Neural cell (in vitro differentiated cells): ENCODE measurements at regions not wholly inside any gene's neighbourhood (a gene's known extent, or its start where the extent isn't known, plus 50 kb on each side); places are given as distances from the start of the nearest gene placed in this dataset.
A peak's percentile ranks its signal among the peaks of the same experiment; 100 is the strongest.

Experiments used
- H2AFZ ChIP-seq: fragments of 200-600, 300-800 bp; sonication (generic), shearing (Covaris generic); 2 replicates; pipeline ENCODE4 v1.6.0; 2014; ENCODE audit warnings: low read depth, mild to moderate bottlenecking, antibody characterized with exemption, low read length, moderate library complexity
- H3F3A ChIP-seq: fragments of 200-600 bp; shearing (Covaris generic); 2 replicates; pipeline ENCODE4 v1.6.1; 2016; ENCODE audit warnings: mild to moderate bottlenecking, moderate library complexity, mixed read lengths, antibody characterized with exemption, low read length; ENCODE audit not compliant: insufficient read depth, poor library complexity, severe bottlenecking
- H3K27ac ChIP-seq: fragments of 200-600, 300-800 bp; sonication (generic), shearing (Covaris generic); 2 replicates; pipeline ENCODE4 v1.5.1; 2014; ENCODE audit warnings: mild to moderate bottlenecking, low read length, moderate library complexity
- H3K27me3 ChIP-seq: fragments of 300-800, 200-600 bp; sonication (generic), shearing (Covaris generic); 2 replicates; pipeline ENCODE4 v1.6.0; 2014; ENCODE audit warnings: mild to moderate bottlenecking, low read depth, low read length, moderate library complexity; ENCODE audit not compliant: insufficient read depth
- H3K36me3 ChIP-seq: fragments of 300-800, 200-600 bp; sonication (generic), shearing (Covaris generic); 2 replicates; pipeline ENCODE4 v1.5.1; 2014; ENCODE audit warnings: mild to moderate bottlenecking, antibody characterized with exemption, low read length, moderate library complexity; ENCODE audit not compliant: insufficient read depth
- H3K4me2 ChIP-seq: fragments of 300-800, 200-600 bp; sonication (generic), shearing (Covaris generic); 2 replicates; pipeline ENCODE4 v1.6.0; 2014; ENCODE audit warnings: mild to moderate bottlenecking, low read length
- H3K4me3 ChIP-seq: fragments of 300-800, 200-600 bp; sonication (generic), shearing (Covaris generic); 2 replicates; pipeline ENCODE4 v1.5.1; 2014; ENCODE audit warnings: mild to moderate bottlenecking, low read length, moderate library complexity
- H3K79me2 ChIP-seq: fragments of 200-600 bp; shearing (Covaris generic); replicated peaks from 2 replicates; pipeline ENCODE4 v1.6.0; 2014; ENCODE audit warnings: mild to moderate bottlenecking, low read length, moderate library complexity; ENCODE audit not compliant: insufficient read depth
- H3K9ac ChIP-seq: fragments of 300-800, 200-600 bp; sonication (generic), shearing (Covaris generic); 2 replicates; pipeline ENCODE4 v1.6.1; 2016; ENCODE audit warnings: mild to moderate bottlenecking, low read length, mixed read lengths
- H3K9me2 ChIP-seq: fragments of 200-600 bp; shearing (Covaris generic); 2 replicates; pipeline ENCODE4 v1.6.1; 2016; ENCODE audit warnings: mild to moderate bottlenecking, low read length, mixed read lengths; ENCODE audit not compliant: insufficient read depth
- H3K9me3 ChIP-seq: fragments of 200-600, 300-800 bp; sonication (generic), shearing (Covaris generic); 2 replicates; pipeline ENCODE4 v1.6.1; 2016; ENCODE audit warnings: mild to moderate bottlenecking, mixed run types, low read length, moderate library complexity, mixed read lengths
- H4K20me1 ChIP-seq: fragments of 200-600 bp; shearing (Covaris generic); 2 replicates; pipeline ENCODE4 v1.6.1; 2016; ENCODE audit warnings: mild to moderate bottlenecking, mixed run types; ENCODE audit not compliant: insufficient read depth
- CTCF ChIP-seq: fragments of 450-650 bp; IDR thresholded peaks from 2 replicates; pipeline ENCODE4 v1.5.1; 2014; ENCODE audit warnings: antibody characterized with exemption, mild to moderate bottlenecking, moderate library complexity; ENCODE audit not compliant: poor library complexity, severe bottlenecking
- EP300 ChIP-seq: fragments of 450-650 bp; conservative IDR thresholded peaks from 2 replicates; pipeline ENCODE4 v1.6.1; 2014; ENCODE audit warnings: antibody characterized with exemption, mild to moderate bottlenecking, moderate library complexity; ENCODE audit not compliant: poor library complexity, severe bottlenecking
- EZH2 ChIP-seq: fragments of 200-600, 300-800 bp; shearing (Covaris generic), sonication (generic); IDR thresholded peaks from 2 replicates; pipeline ENCODE4 v1.6.1; 2014; ENCODE audit warnings: antibody characterized with exemption, low read length, borderline replicate concordance, mild to moderate bottlenecking; ENCODE audit not compliant: insufficient read depth, poor library complexity, severe bottlenecking
- MXI1 ChIP-seq: fragments of 450-650 bp; conservative IDR thresholded peaks from 2 replicates; pipeline ENCODE4 v1.6.1; 2014; ENCODE audit warnings: antibody characterized with exemption, mild to moderate bottlenecking; ENCODE audit not compliant: poor library complexity, severe bottlenecking
- POLR2AphosphoS5 ChIP-seq: IDR thresholded peaks from 2 replicates; pipeline ENCODE4 v1.6.1; 2012
- RAD21 ChIP-seq: fragments of 450-650 bp; conservative IDR thresholded peaks from 2 replicates; pipeline ENCODE4 v1.6.1; 2014; ENCODE audit warnings: antibody characterized with exemption, mild to moderate bottlenecking, moderate library complexity
- SMC3 ChIP-seq: fragments of 450-650 bp; conservative IDR thresholded peaks from 2 replicates; pipeline ENCODE4 v1.6.1; 2014; ENCODE audit warnings: antibody characterized with exemption, mild to moderate bottlenecking, moderate library complexity; ENCODE audit not compliant: poor library complexity
- TAF1 ChIP-seq: IDR thresholded peaks from 2 replicates; pipeline ENCODE4 v1.6.1; 2012; ENCODE audit warnings: low read depth
- TF ChIP-seq, protein P1 (sequence below): IDR thresholded peaks from 2 replicates; pipeline ENCODE4 v1.6.1; 2012; ENCODE audit warnings: borderline replicate concordance

GRCh38 chr17:5794881-5795506 is 210.7 kb upstream of the NLRP1 start:
- no peak overlapping the region for H3K9ac ChIP-seq
- no peak overlapping the region for H2AFZ ChIP-seq
- no peaks in the 10 kb centered on the region for H3K27me3 ChIP-seq
- H4K20me1 ChIP-seq = no peaks in the 10 kb centered on the region
- H3K4me2 ChIP-seq = no peak overlapping the region
- H3K27ac ChIP-seq = no peak overlapping the region
- no peaks in the 10 kb centered on the region for H3K9me3 ChIP-seq
- no peaks in the 10 kb centered on the region for H3K79me2 ChIP-seq
- no peaks in the 10 kb centered on the region for H3K36me3 ChIP-seq
- H3F3A ChIP-seq = no peaks in the 10 kb centered on the region
- no peak for TF ChIP-seq TAF1
- no peak for TF ChIP-seq SMC3
- TF ChIP-seq POLR2AphosphoS5 = no peak
- no peak for TF ChIP-seq RAD21
- TF ChIP-seq, protein P1, sequence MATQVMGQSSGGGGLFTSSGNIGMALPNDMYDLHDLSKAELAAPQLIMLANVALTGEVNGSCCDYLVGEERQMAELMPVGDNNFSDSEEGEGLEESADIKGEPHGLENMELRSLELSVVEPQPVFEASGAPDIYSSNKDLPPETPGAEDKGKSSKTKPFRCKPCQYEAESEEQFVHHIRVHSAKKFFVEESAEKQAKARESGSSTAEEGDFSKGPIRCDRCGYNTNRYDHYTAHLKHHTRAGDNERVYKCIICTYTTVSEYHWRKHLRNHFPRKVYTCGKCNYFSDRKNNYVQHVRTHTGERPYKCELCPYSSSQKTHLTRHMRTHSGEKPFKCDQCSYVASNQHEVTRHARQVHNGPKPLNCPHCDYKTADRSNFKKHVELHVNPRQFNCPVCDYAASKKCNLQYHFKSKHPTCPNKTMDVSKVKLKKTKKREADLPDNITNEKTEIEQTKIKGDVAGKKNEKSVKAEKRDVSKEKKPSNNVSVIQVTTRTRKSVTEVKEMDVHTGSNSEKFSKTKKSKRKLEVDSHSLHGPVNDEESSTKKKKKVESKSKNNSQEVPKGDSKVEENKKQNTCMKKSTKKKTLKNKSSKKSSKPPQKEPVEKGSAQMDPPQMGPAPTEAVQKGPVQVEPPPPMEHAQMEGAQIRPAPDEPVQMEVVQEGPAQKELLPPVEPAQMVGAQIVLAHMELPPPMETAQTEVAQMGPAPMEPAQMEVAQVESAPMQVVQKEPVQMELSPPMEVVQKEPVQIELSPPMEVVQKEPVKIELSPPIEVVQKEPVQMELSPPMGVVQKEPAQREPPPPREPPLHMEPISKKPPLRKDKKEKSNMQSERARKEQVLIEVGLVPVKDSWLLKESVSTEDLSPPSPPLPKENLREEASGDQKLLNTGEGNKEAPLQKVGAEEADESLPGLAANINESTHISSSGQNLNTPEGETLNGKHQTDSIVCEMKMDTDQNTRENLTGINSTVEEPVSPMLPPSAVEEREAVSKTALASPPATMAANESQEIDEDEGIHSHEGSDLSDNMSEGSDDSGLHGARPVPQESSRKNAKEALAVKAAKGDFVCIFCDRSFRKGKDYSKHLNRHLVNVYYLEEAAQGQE = no peak
- TF ChIP-seq EP300 = no peak
- TF ChIP-seq CTCF = no peak
- TF ChIP-seq EZH2 = no peak
- TF ChIP-seq MXI1 = no peak
- H3K4me3 ChIP-seq = no peak overlapping the region
- no peaks in the 10 kb centered on the region for H3K9me2 ChIP-seq

- no peaks in the 10 kb centered on the region for H3F3A ChIP-seq
- no peaks in the 10 kb centered on the region for H3K9me3 ChIP-seq
- H3K36me3 ChIP-seq = no peaks in the 10 kb centered on the region
- TF ChIP-seq TAF1 = no peak
- TF ChIP-seq RAD21 = peak; percentile 13
- no peak for TF ChIP-seq MXI1
- TF ChIP-seq, protein P1 = no peak
- TF ChIP-seq EP300 = no peak
- peak; percentile 23 for TF ChIP-seq CTCF
- no peak for TF ChIP-seq SMC3
- H3K27me3 ChIP-seq = no peaks in the 10 kb centered on the region
- no peaks in the 10 kb centered on the region for H3K79me2 ChIP-seq
- no peaks in the 10 kb centered on the region for H4K20me1 ChIP-seq
- no peaks in the 10 kb centered on the region for H3K9me2 ChIP-seq
- H3K4me3 ChIP-seq = no peak overlapping the region
- H3K4me2 ChIP-seq = no peak overlapping the region
- no peak overlapping the region for H2AFZ ChIP-seq
- no peak overlapping the region for H3K27ac ChIP-seq
- H3K9ac ChIP-seq = no peak overlapping the region
These were observed 213.2 kb upstream of the NLRP1 start for GRCh38 chr17:5797447-5798050.
